NOMO-1 treated with DMSO at 0.1 percent for 48 hours (cell line): ENCODE measurements at regions not wholly inside any gene's neighbourhood (a gene's known extent, or its start where the extent isn't known, plus 50 kb on each side); places are given as distances from the start of the nearest gene placed in this dataset.
A peak's percentile ranks its signal among the peaks of the same experiment; 100 is the strongest.

Experiments used
- DNase-seq: peaks from one replicate; lab custom pipeline; 2025; ENCODE audit not compliant: unreplicated experiment; lab: John Stamatoyannopoulos, UW

GRCh38 chr12:43123461-43123860 is 428.5 kb downstream of the ADAMTS20 start:
- DNase-seq: no peak

GRCh38 chr12:43120150-43120549 is 431.9 kb downstream of the ADAMTS20 start:
- no peak for DNase-seq

GRCh38 chr12:43118881-43119280 is 433.1 kb downstream of the ADAMTS20 start:
- DNase-seq: no peak

GRCh38 chr12:43118234-43118633 is 433.8 kb downstream of the ADAMTS20 start:
- no peak for DNase-seq

GRCh38 chr12:43117226-43117930 is 434.6 kb downstream of the ADAMTS20 start:
- DNase-seq: no peak

GRCh38 chr12:43115441-43116160 is 436.4 kb downstream of the ADAMTS20 start:
- no peak for DNase-seq

- no peak for DNase-seq
These were observed 437.7 kb downstream of the ADAMTS20 start for GRCh38 chr12:43114316-43114715.

GRCh38 chr12:43113616-43114015 is 438.4 kb downstream of the ADAMTS20 start:
- DNase-seq: no peak

- DNase-seq: no peak
These were observed 438.9 kb downstream of the ADAMTS20 start for GRCh38 chr12:43113135-43113534.

- DNase-seq: no peak
These were observed 439.7 kb downstream of the ADAMTS20 start for GRCh38 chr12:43112101-43112920.

GRCh38 chr12:43111608-43112007 is 440.4 kb downstream of the ADAMTS20 start:
- DNase-seq: no peak

GRCh38 chr12:43109631-43110345 is 442.2 kb downstream of the ADAMTS20 start:
- DNase-seq: no peak

- no peak for DNase-seq
These were observed 443.3 kb downstream of the ADAMTS20 start for GRCh38 chr12:43108656-43109055.

GRCh38 chr12:43107026-43107775 is 444.8 kb downstream of the ADAMTS20 start:
- DNase-seq: no peak

- DNase-seq: peak; percentile 57
These were observed 445.6 kb downstream of the ADAMTS20 start for GRCh38 chr12:43106355-43106754.

- DNase-seq: no peak
These were observed 446.5 kb downstream of the ADAMTS20 start for GRCh38 chr12:43105426-43105981.

GRCh38 chr12:43104494-43104893 is 447.5 kb downstream of the ADAMTS20 start:
- DNase-seq: no peak

GRCh38 chr12:43103866-43104265 is 448.1 kb downstream of the ADAMTS20 start:
- no peak for DNase-seq

GRCh38 chr12:43102546-43103264 is 449.3 kb downstream of the ADAMTS20 start:
- no peak for DNase-seq
